ENCODE measurements at regions not wholly inside any gene's neighbourhood (a gene's known extent, or its start where the extent isn't known, plus 50 kb on each side); places are given as distances from the start of the nearest gene placed in this dataset.

DNA sequence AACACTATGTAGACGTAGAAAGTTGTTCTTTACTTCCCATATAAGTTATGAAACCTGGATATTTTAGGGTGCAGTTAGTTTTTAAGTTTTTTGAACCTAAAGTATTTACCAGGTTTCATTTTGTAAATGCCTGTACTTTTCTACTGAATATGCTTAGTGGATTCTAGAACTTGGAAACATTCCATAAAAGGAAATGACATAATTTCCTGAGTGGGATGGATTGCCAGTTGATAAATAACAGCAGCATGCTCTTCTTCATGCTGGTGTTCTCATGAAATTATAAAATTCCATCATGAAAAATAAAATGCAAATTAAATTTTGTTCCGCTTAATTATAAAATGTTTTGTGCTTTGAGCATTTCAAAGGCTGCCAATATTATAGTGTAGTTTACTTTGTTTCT lies 362.2 kb upstream of the PCDH20 start:
- no peaks in the 10 kb centered on the region for H3K4me1 ChIP-seq (replicated peaks)
- TF ChIP-seq POLR2A (IDR thresholded peaks at IDR 0.05) (no peak), POLR2AphosphoS5 (IDR thresholded peaks at IDR 0.05) (no peak)
- TF ChIP-seq, protein P1, sequence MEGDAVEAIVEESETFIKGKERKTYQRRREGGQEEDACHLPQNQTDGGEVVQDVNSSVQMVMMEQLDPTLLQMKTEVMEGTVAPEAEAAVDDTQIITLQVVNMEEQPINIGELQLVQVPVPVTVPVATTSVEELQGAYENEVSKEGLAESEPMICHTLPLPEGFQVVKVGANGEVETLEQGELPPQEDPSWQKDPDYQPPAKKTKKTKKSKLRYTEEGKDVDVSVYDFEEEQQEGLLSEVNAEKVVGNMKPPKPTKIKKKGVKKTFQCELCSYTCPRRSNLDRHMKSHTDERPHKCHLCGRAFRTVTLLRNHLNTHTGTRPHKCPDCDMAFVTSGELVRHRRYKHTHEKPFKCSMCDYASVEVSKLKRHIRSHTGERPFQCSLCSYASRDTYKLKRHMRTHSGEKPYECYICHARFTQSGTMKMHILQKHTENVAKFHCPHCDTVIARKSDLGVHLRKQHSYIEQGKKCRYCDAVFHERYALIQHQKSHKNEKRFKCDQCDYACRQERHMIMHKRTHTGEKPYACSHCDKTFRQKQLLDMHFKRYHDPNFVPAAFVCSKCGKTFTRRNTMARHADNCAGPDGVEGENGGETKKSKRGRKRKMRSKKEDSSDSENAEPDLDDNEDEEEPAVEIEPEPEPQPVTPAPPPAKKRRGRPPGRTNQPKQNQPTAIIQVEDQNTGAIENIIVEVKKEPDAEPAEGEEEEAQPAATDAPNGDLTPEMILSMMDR (IDR thresholded peaks at IDR 0.05), result no peak
- intact Hi-C loops (cut with DNase I), result no loop called here
- 82% methylated on average over 2 of the region's 2 CpGs for WGBS
- H3K36me3 ChIP-seq, result no peaks in the 10 kb centered on the region
- no peak overlapping the region for H3K4me3 ChIP-seq
- no peaks in the 10 kb centered on the region for H3K27me3 ChIP-seq (replicated peaks; ENCODE audit: insufficient read depth)
- DNase-seq (ENCODE audit: low spot score), result no peak
- H3K9me3 ChIP-seq, result no peaks in the 10 kb centered on the region
- no peak overlapping the region for H3K27ac ChIP-seq

DNA sequence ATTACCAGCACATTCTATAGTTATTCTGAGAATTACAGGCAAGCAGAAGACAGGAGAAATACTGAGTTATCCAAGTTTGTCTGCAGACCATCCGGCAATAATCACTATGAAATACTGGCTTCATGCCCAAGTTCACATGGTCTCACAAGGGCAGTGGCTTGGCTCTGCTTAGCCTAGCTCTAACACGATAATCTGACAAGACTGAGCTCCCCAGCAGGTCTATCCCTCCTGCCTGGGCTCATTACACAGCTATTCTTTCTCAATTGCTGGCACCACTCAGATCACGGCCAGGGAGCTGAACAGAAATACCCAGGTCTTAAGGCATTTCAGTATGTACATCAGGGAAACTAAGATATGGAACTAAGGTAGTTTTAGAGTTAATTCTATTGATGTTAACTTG lies 361.6 kb upstream of the PCDH20 start:
- DNase-seq (ENCODE audit: low spot score), result no peak
- 50% methylated on average over 3 of the region's 3 CpGs for WGBS
- no peaks in the 10 kb centered on the region for H3K4me1 ChIP-seq (replicated peaks)
- H3K9me3 ChIP-seq, result no peaks in the 10 kb centered on the region
- no peak overlapping the region for H3K4me3 ChIP-seq
- H3K36me3 ChIP-seq, result no peaks in the 10 kb centered on the region
- no peak overlapping the region for H3K27ac ChIP-seq
- intact Hi-C loops (cut with DNase I), result no loop called here
- no peaks in the 10 kb centered on the region for H3K27me3 ChIP-seq (replicated peaks; ENCODE audit: insufficient read depth)
- TF ChIP-seq POLR2A (IDR thresholded peaks at IDR 0.05), result no peak
- no peak for TF ChIP-seq POLR2AphosphoS5 (IDR thresholded peaks at IDR 0.05)
- TF ChIP-seq, protein P1 (IDR thresholded peaks at IDR 0.05), result no peak

DNA sequence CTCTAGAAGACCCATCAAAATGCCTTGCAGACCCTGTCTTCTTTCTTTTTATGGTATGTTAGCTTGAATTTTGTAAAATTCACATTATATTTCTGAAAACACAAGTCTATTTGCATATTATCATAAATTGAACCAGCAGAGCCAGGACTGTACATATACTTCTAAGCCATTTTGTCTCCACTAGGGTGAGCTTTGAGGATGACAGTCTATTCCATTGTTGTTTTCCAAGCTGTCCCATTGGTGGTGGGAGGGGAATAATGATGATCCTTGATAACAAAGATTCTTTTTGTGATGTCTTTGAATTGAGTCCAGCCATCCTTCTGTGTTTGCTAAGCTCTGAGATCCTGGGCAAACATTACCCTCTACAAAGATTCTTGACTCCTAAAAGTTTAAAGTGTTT lies 359.3 kb upstream of the PCDH20 start:
- H3K27me3 ChIP-seq (replicated peaks; ENCODE audit: insufficient read depth), result no peaks in the 10 kb centered on the region
- H3K36me3 ChIP-seq, result no peaks in the 10 kb centered on the region
- no peak for DNase-seq (ENCODE audit: low spot score)
- TF ChIP-seq POLR2A (IDR thresholded peaks at IDR 0.05) (no peak), POLR2AphosphoS5 (IDR thresholded peaks at IDR 0.05) (no peak)
- TF ChIP-seq, protein P1 (IDR thresholded peaks at IDR 0.05), result no peak
- H3K9me3 ChIP-seq, result no peaks in the 10 kb centered on the region
- intact Hi-C loops (cut with DNase I), result no loop called here
- H3K27ac ChIP-seq, result no peak overlapping the region
- H3K4me1 ChIP-seq (replicated peaks), result no peaks in the 10 kb centered on the region
- H3K4me3 ChIP-seq, result no peak overlapping the region

DNA sequence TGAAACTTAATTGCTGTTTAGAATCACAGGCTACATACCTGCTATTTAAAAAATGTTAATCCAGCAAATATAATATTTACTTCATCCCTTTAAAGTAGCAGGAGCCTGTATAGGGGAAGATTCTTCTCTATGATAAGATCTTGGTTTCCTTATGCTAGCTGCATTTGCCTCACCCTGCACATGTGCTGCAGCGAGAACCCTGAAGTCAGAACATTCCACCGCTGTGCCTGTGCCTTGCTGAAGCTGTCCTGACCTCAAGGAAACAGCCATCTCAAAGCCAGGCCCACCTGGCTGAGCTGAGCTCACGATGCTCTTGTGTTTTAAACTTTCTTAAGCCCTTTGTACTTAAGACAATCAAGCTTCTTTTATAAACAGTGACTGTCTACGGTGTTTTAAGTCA lies 355.0 kb upstream of the PCDH20 start:
- no peaks in the 10 kb centered on the region for H3K27me3 ChIP-seq (replicated peaks; ENCODE audit: insufficient read depth)
- H3K4me3 ChIP-seq, result no peak overlapping the region
- 42% methylated on average over 4 of the region's 4 CpGs for WGBS
- no peak for TF ChIP-seq POLR2A (IDR thresholded peaks at IDR 0.05)
- TF ChIP-seq, protein P1 (IDR thresholded peaks at IDR 0.05), result no peak
- no peak for TF ChIP-seq POLR2AphosphoS5 (IDR thresholded peaks at IDR 0.05)
- H3K9me3 ChIP-seq, result no peaks in the 10 kb centered on the region
- H3K27ac ChIP-seq, result no peak overlapping the region
- intact Hi-C loops (cut with DNase I), result no loop called here
- H3K36me3 ChIP-seq, result no peaks in the 10 kb centered on the region
- H3K4me1 ChIP-seq (replicated peaks), result no peaks in the 10 kb centered on the region
- DNase-seq (ENCODE audit: low spot score), result no peak

DNA sequence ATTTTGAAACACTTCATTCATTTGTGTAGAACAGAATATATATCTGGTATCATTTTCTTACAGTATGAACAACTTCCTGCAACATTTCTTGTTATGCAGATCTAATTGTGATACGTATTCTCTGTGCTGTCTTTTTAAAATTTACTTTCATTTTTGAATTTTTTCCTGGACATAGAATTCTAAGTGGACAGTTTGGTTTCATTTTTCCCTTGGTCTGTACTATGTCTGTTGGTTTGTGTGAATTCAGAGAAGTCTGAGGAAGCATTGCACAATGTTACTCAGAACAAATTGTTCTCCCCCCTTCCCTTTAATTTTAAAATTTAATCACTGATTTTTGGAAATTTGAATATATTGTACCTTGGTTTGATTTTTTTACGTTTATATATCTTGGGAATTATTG lies 352.5 kb upstream of the PCDH20 start:
- no peak for DNase-seq (ENCODE audit: low spot score)
- no peaks in the 10 kb centered on the region for H3K4me1 ChIP-seq (replicated peaks)
- 79% methylated on average over 2 of the region's 2 CpGs for WGBS
- no peaks in the 10 kb centered on the region for H3K36me3 ChIP-seq
- no peak overlapping the region for H3K27ac ChIP-seq
- intact Hi-C loops (cut with DNase I), result no loop called here
- H3K27me3 ChIP-seq (replicated peaks; ENCODE audit: insufficient read depth), result no peaks in the 10 kb centered on the region
- no peak for TF ChIP-seq POLR2AphosphoS5 (IDR thresholded peaks at IDR 0.05)
- H3K9me3 ChIP-seq, result no peaks in the 10 kb centered on the region
- H3K4me3 ChIP-seq, result no peak overlapping the region

Data from prostate gland (tissue), 2 donors.